B cell (primary cell): ENCODE measurements at regions not wholly inside any gene's neighbourhood (a gene's known extent, or its start where the extent isn't known, plus 50 kb on each side); places are given as distances from the start of the nearest gene placed in this dataset.

Source experiments
- ATAC-seq: fragments of 200-7000 bp; cut with Tn5 transposase; one replicate; pipeline ENCODE4 v1.10.0; 2021; ENCODE audit warnings: low read depth, mild to moderate bottlenecking, moderate number of reproducible peaks, moderate library complexity
- CTCF ChIA-PET: fragments of 350-600 bp; sonication (Branson Sonifier 250); formaldehyde crosslinking; loops from one replicate; lab custom pipeline; 2021; ENCODE audit warnings: antibody characterized with exemption, inconsistent platforms; lab: Charles Lee
- POLR2A ChIA-PET: fragments of 350-600 bp; sonication (Branson Sonifier 250); formaldehyde crosslinking; loops from one replicate; lab custom pipeline; 2021; ENCODE audit warnings: antibody characterized with exemption; lab: Charles Lee
- DNase-seq: peaks from one replicate; pipeline ENCODE4 v3.0.0; 2013
- H2AFZ ChIP-seq: 2 replicates; pipeline ENCODE4 v1.6.1; 2012; ENCODE audit warnings: mild to moderate bottlenecking, low read depth, low read length; ENCODE audit not compliant: insufficient read depth, poor library complexity, severe bottlenecking
- H3K27ac ChIP-seq, 2 donors: 1 replicate in 1 of 2; 2 replicates in 1 of 2; pipeline ENCODE4 v1.5.1; 2012 to 2013; ENCODE audit warnings: low read length in 2 of 2, mild to moderate bottlenecking in 2 of 2, moderate library complexity in 1 of 2
- H3K27me3 ChIP-seq, 4 experiments: fragments of 200-600 bp in 1 of 4; sonication (generic) in 1 of 4; replicated peaks in 1 of 4; 1 replicate in 2 of 4; 2 replicates in 2 of 4; pipeline versions ENCODE4 v1.6.1 to v1.7.0; 2013 to 2016; ENCODE audit warnings: low read length in 3 of 4, mild to moderate bottlenecking in 2 of 4, mixed read lengths in 1 of 4, moderate library complexity in 1 of 4; ENCODE audit not compliant: insufficient read depth in 4 of 4, control insufficient read depth in 3 of 4; ENCODE audit errors: control extremely low read depth in 1 of 4
- H3K36me3 ChIP-seq, 2 experiments: replicated peaks in 1 of 2; 1 replicate in 1 of 2; 2 replicates in 1 of 2; pipeline versions ENCODE4 v1.6.1 to v1.7.1; 2013; ENCODE audit warnings: low read length in 1 of 2; ENCODE audit not compliant: insufficient read depth in 2 of 2, control insufficient read depth in 1 of 2; ENCODE audit errors: control extremely low read depth in 1 of 2, extremely low read depth in 1 of 2
- H3K4me1 ChIP-seq, 2 donors: fragments of 200-600 bp in 1 of 2; sonication (generic) in 1 of 2; 1 replicate in 1 of 2; 2 replicates in 1 of 2; pipeline versions ENCODE4 v1.5.1 to v1.6.1; 2013 to 2017; ENCODE audit warnings: low read length in 2 of 2; ENCODE audit not compliant: control insufficient read depth in 2 of 2, insufficient read depth in 2 of 2
- H3K4me2 ChIP-seq: replicated peaks from 2 replicates; pipeline ENCODE3; 2012; ENCODE audit warnings: mild to moderate bottlenecking, low read depth, low read length; ENCODE audit not compliant: poor library complexity, severe bottlenecking
- H3K4me3 ChIP-seq, 5 experiments: fragments of 200-600 bp in 1 of 5; sonication (generic) in 1 of 5; 1 replicate in 3 of 5; 2 replicates in 2 of 5; pipeline versions ENCODE4 v1.5.1 to v1.7.0; 2011 to 2016; ENCODE audit warnings: low read length in 4 of 5, mild to moderate bottlenecking in 4 of 5, low read depth in 2 of 5, control low read depth in 1 of 5, moderate library complexity in 1 of 5; ENCODE audit not compliant: insufficient read depth in 1 of 5; ENCODE audit errors: control extremely low read depth in 1 of 5, extremely low read depth in 1 of 5
- H3K79me2 ChIP-seq: fragments of 200-600 bp; sonication (generic); one replicate; pipeline ENCODE4 v1.6.0; 2016; ENCODE audit warnings: low read length; ENCODE audit not compliant: control insufficient read depth, insufficient read depth
- H3K9ac ChIP-seq: fragments of 200-600 bp; sonication (generic); 2 replicates; pipeline ENCODE4 v1.6.1; 2017; ENCODE audit warnings: mild to moderate bottlenecking, low read length, moderate library complexity
- H3K9me3 ChIP-seq, 3 donors: one replicate each; pipeline versions ENCODE4 v1.6.1 to v1.7.1; 2013; ENCODE audit warnings: low read length in 2 of 3; ENCODE audit not compliant: control insufficient read depth in 2 of 3, insufficient read depth in 1 of 3; ENCODE audit errors: control extremely low read depth in 1 of 3
- H4K20me1 ChIP-seq: 2 replicates; pipeline ENCODE4 v1.6.0; 2012; ENCODE audit warnings: mild to moderate bottlenecking, low read length; ENCODE audit not compliant: insufficient read depth, control insufficient read depth, poor library complexity, severe bottlenecking
- H3K27ac Mint-ChIP-seq: one replicate; pipeline ENCODE4 v1.8.0; 2021; ENCODE audit warnings: mixed read lengths
- H3K27me3 Mint-ChIP-seq: one replicate; pipeline ENCODE4 v1.8.0; 2021; ENCODE audit warnings: mixed read lengths
- H3K4me1 Mint-ChIP-seq: one replicate; pipeline ENCODE4 v1.8.0; 2021; ENCODE audit warnings: mixed read lengths
- H3K4me3 Mint-ChIP-seq: one replicate; pipeline ENCODE4 v1.8.0; 2021; ENCODE audit warnings: mixed read lengths
- H3K9me3 Mint-ChIP-seq: one replicate; pipeline ENCODE4 v1.8.0; 2022; ENCODE audit warnings: mixed read lengths; ENCODE audit not compliant: insufficient read depth
- EZH2 ChIP-seq: IDR thresholded peaks from 2 replicates; pipeline ENCODE4 v1.6.1; 2012; ENCODE audit warnings: borderline replicate concordance, low read depth, mild to moderate bottlenecking, moderate library complexity, low read length; ENCODE audit not compliant: insufficient read depth, poor library complexity, severe bottlenecking
- WGBS: methylation state at CpG from one replicate; pipeline ENCODE4 v1.1.5; 2013; ENCODE audit warnings: missing lambda C conversion rate; ENCODE audit not compliant: insufficient coverage; 5-methylcytosine and 5-hydroxymethylcytosine counted together
- intact Hi-C: fragments of 100-400 bp; cut with micrococcal nuclease; formaldehyde crosslinking; loops from one replicate; pipeline ENCODE4 v1.10.0; 2022
- TF ChIP-seq, protein P1 (sequence below): fragments of 200-600 bp; IDR thresholded peaks from one replicate; pipeline ENCODE4 v1.8.0; 2022; ENCODE audit warnings: antibody characterized with exemption, mild to moderate bottlenecking

DNA sequence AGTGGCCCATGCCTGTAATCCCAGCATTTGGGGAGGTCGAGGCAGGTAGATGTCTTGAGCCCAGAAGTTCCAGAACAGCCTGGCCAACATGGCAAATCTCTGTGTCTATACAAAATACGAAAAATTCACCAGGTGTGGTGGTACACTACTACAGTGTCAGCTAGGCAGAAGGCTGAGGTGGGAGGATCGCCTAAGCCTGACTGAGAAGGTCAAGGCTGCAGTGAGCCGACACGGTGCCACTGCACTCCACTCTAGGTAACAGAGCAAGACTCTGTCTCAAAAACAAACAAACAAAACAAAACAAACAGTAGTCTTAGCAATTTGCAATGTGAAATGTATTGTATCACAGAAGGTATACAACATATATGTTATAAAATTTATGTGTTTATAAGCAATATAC, 348.0 kb downstream of the SEMA3D start:
- no peak overlapping the region for H3K27ac ChIP-seq
- CTCF ChIA-PET = no interaction called here
- Mint-ChIP-seq H3K4me1 (no peaks in the 10 kb centered on the region), H3K9me3 (no peaks in the 10 kb centered on the region), H3K4me3 (no peak overlapping the region), H3K27ac (no peak overlapping the region), H3K27me3 (no peaks in the 10 kb centered on the region)
- H3K4me1 ChIP-seq = no peaks in the 10 kb centered on the region
- POLR2A ChIA-PET = no interaction called here
- no peak overlapping the region for H3K4me3 ChIP-seq
- no peak overlapping the region for H3K9ac ChIP-seq
- H3K9me3 ChIP-seq = no peaks in the 10 kb centered on the region
- no peaks in the 10 kb centered on the region for H3K27me3 ChIP-seq
- H3K79me2 ChIP-seq = no peaks in the 10 kb centered on the region
- ATAC-seq = no peak
- 68% methylated on average over 2 of the region's 5 CpGs for WGBS
- TF ChIP-seq, protein P1, sequence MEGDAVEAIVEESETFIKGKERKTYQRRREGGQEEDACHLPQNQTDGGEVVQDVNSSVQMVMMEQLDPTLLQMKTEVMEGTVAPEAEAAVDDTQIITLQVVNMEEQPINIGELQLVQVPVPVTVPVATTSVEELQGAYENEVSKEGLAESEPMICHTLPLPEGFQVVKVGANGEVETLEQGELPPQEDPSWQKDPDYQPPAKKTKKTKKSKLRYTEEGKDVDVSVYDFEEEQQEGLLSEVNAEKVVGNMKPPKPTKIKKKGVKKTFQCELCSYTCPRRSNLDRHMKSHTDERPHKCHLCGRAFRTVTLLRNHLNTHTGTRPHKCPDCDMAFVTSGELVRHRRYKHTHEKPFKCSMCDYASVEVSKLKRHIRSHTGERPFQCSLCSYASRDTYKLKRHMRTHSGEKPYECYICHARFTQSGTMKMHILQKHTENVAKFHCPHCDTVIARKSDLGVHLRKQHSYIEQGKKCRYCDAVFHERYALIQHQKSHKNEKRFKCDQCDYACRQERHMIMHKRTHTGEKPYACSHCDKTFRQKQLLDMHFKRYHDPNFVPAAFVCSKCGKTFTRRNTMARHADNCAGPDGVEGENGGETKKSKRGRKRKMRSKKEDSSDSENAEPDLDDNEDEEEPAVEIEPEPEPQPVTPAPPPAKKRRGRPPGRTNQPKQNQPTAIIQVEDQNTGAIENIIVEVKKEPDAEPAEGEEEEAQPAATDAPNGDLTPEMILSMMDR = no peak
- no peak for TF ChIP-seq EZH2
- no peak overlapping the region for H2AFZ ChIP-seq
- H3K36me3 ChIP-seq = no peaks in the 10 kb centered on the region
- no peaks in the 10 kb centered on the region for H4K20me1 ChIP-seq
- H3K4me2 ChIP-seq = no peak overlapping the region
- DNase-seq = no peak
- intact Hi-C loops = no loop called here

- Mint-ChIP-seq H3K4me1 (no peaks in the 10 kb centered on the region), H3K27ac (no peak overlapping the region), H3K4me3 (no peak overlapping the region), H3K27me3 (no peaks in the 10 kb centered on the region), H3K9me3 (no peaks in the 10 kb centered on the region)
- POLR2A ChIA-PET = no interaction called here
- DNase-seq = no peak
- ATAC-seq = no peak
- CTCF ChIA-PET = no interaction called here
- intact Hi-C loops = no loop called here
- TF ChIP-seq, protein P1 = no peak
- TF ChIP-seq EZH2 = no peak
- H4K20me1 ChIP-seq = no peaks in the 10 kb centered on the region
- WGBS = no CpG with 5 or more reads among the region's 2 CpGs
- H3K4me3 ChIP-seq = no peak overlapping the region
- H3K27me3 ChIP-seq = no peaks in the 10 kb centered on the region
- H3K9ac ChIP-seq = no peak overlapping the region
- H3K4me1 ChIP-seq = no peaks in the 10 kb centered on the region
- no peaks in the 10 kb centered on the region for H3K9me3 ChIP-seq
- no peaks in the 10 kb centered on the region for H3K36me3 ChIP-seq
- no peak overlapping the region for H3K4me2 ChIP-seq
- no peak overlapping the region for H2AFZ ChIP-seq
- H3K79me2 ChIP-seq = no peaks in the 10 kb centered on the region
- no peak overlapping the region for H3K27ac ChIP-seq
Observed at GRCh38 chr7:84837405-84837804, 349.5 kb downstream of the SEMA3D start.
